Peyer's patch (tissue), 4 donors: ENCODE measurements at regions not wholly inside any gene's neighbourhood (a gene's known extent, or its start where the extent isn't known, plus 50 kb on each side); places are given as distances from the start of the nearest gene placed in this dataset.

Source experiments
- DNase-seq, 3 donors: peaks; one replicate each; pipeline ENCODE4 v3.0.0-alpha.2; 2017 to 2019
- H3K27ac ChIP-seq, 4 donors: fragments of 200-600 bp; sonication (generic); one replicate each; pipeline ENCODE4 v1.5.1; 2016 to 2019
- H3K27me3 ChIP-seq, 2 donors: fragments of 200-600 bp; sonication (generic); one replicate each; pipeline ENCODE4 v1.5.1; 2019
- H3K36me3 ChIP-seq, 3 donors: fragments of 200-600 bp; sonication (generic); one replicate each; pipeline ENCODE4 v1.5.1; 2016 to 2019
- H3K4me1 ChIP-seq, 4 donors: fragments of 200-600 bp; sonication (generic); one replicate each; pipeline ENCODE4 v1.5.1; 2016 to 2019
- H3K4me3 ChIP-seq, 4 donors: fragments of 200-600 bp; sonication (generic); 1 replicate in 3 of 4; 2 replicates in 1 of 4; pipeline ENCODE4 v1.5.1; 2016 to 2019; ENCODE audit warnings: mild to moderate bottlenecking in 1 of 4
- H3K9me3 ChIP-seq, 4 donors: fragments of 200-600 bp; sonication (generic); one replicate each; pipeline ENCODE4 v1.5.1; 2016 to 2019; ENCODE audit warnings: mild to moderate bottlenecking in 1 of 4
- CTCF ChIP-seq, 6 experiments: fragments of 450-650 bp in 4 of 6; fragments of 200-600 bp in 2 of 6; sonication (generic) in 1 of 6; IDR thresholded peaks; one replicate each; pipeline ENCODE4 v1.5.1; 2017 to 2019; ENCODE audit warnings: antibody characterized with exemption in 6 of 6, mild to moderate bottlenecking in 3 of 6, moderate library complexity in 1 of 6
- POLR2A ChIP-seq, 2 donors: fragments of 450-650 bp; IDR thresholded peaks; one replicate each; pipeline ENCODE4 v1.5.1; 2017; ENCODE audit warnings: antibody characterized with exemption in 2 of 2, mild to moderate bottlenecking in 2 of 2, moderate library complexity in 2 of 2

- Histone ChIP-seq H3K9me3 (no peaks in the 10 kb centered on the region), H3K27me3 (no peaks in the 10 kb centered on the region), H3K4me1 (no peaks in the 10 kb centered on the region), H3K4me3 (no peak overlapping the region), H3K27ac (no peak overlapping the region), H3K36me3 (no peaks in the 10 kb centered on the region)
- DNase-seq = no peak
- no peak for TF ChIP-seq POLR2A (IDR thresholded peaks at IDR 0.05)
- TF ChIP-seq CTCF (IDR thresholded peaks at IDR 0.05) = no peak
These were observed 710.6 kb upstream of the DIAPH2 start for GRCh38 chrX:95974096-95974470.

- H3K4me3 ChIP-seq = no peak overlapping the region
- no peak overlapping the region for H3K27ac ChIP-seq
- H3K36me3 ChIP-seq = no peaks in the 10 kb centered on the region
- TF ChIP-seq POLR2A (IDR thresholded peaks at IDR 0.05) = no peak
- no peak for TF ChIP-seq CTCF (IDR thresholded peaks at IDR 0.05)
- DNase-seq = no peak
- no peaks in the 10 kb centered on the region for H3K27me3 ChIP-seq
- H3K9me3 ChIP-seq = no peaks in the 10 kb centered on the region
- H3K4me1 ChIP-seq = no peaks in the 10 kb centered on the region
These were observed 709.8 kb upstream of the DIAPH2 start for GRCh38 chrX:95974890-95975289.

GRCh38 chrX:95995583-95995982 lies 689.1 kb upstream of the DIAPH2 start:
- Histone ChIP-seq H3K27ac (no peak overlapping the region), H3K4me1 (no peaks in the 10 kb centered on the region), H3K36me3 (no peaks in the 10 kb centered on the region), H3K4me3 (no peak overlapping the region), H3K27me3 (no peaks in the 10 kb centered on the region), H3K9me3 (no peaks in the 10 kb centered on the region)
- TF ChIP-seq CTCF (IDR thresholded peaks at IDR 0.05) = no peak
- TF ChIP-seq POLR2A (IDR thresholded peaks at IDR 0.05) = no peak
- no peak for DNase-seq

GRCh38 chrX:95996294-95996693 lies 688.3 kb upstream of the DIAPH2 start:
- Histone ChIP-seq H3K4me3 (no peak overlapping the region), H3K27ac (no peak overlapping the region), H3K27me3 (no peaks in the 10 kb centered on the region), H3K36me3 (no peaks in the 10 kb centered on the region), H3K4me1 (no peaks in the 10 kb centered on the region), H3K9me3 (no peaks in the 10 kb centered on the region)
- TF ChIP-seq CTCF (IDR thresholded peaks at IDR 0.05) (no peak), POLR2A (IDR thresholded peaks at IDR 0.05) (no peak)
- DNase-seq = no peak

GRCh38 chrX:96002431-96002830 lies 682.2 kb upstream of the DIAPH2 start:
- H3K4me3 ChIP-seq = no peak overlapping the region
- TF ChIP-seq CTCF (IDR thresholded peaks at IDR 0.05) = no peak
- no peak for TF ChIP-seq POLR2A (IDR thresholded peaks at IDR 0.05)
- H3K36me3 ChIP-seq = no peaks in the 10 kb centered on the region
- H3K9me3 ChIP-seq = peaks cover 0 to 3% (median 0%) of the 10 kb centered on the region in 4 donors
- DNase-seq = no peak
- no peaks in the 10 kb centered on the region for H3K4me1 ChIP-seq
- no peaks in the 10 kb centered on the region for H3K27me3 ChIP-seq
- no peak overlapping the region for H3K27ac ChIP-seq

- DNase-seq = no peak
- no peaks in the 10 kb centered on the region for H3K36me3 ChIP-seq
- no peaks in the 10 kb centered on the region for H3K27me3 ChIP-seq
- H3K4me1 ChIP-seq = no peaks in the 10 kb centered on the region
- TF ChIP-seq CTCF (IDR thresholded peaks at IDR 0.05) = no peak
- no peak for TF ChIP-seq POLR2A (IDR thresholded peaks at IDR 0.05)
- no peak overlapping the region for H3K27ac ChIP-seq
- H3K9me3 ChIP-seq = peaks cover 0 to 3% (median 0%) of the 10 kb centered on the region in 4 donors
- H3K4me3 ChIP-seq = no peak overlapping the region
These were observed 680.3 kb upstream of the DIAPH2 start for GRCh38 chrX:96004386-96004785.
